ENCODE measurements at regions not wholly inside any gene's neighbourhood (a gene's known extent, or its start where the extent isn't known, plus 50 kb on each side); places are given as distances from the start of the nearest gene placed in this dataset.
"Not testable (repeated sequence)": the region's sequence is repeated elsewhere in the genome, so short reads cannot be mapped to it uniquely, and the experiment has no call there.

GRCh38 chr11:34727228-34727737 lies 106.4 kb downstream of the EHF start:
- intact Hi-C loops (cut with micrococcal nuclease), result no loop called here
- ChIA-PET POLR2A (no interaction called here), CTCF (interaction anchor here (0.6 kb wide), 1 partner anchor 22 kb away, joined by 3 read pairs; no protein-coding TSS in a partner anchor)
- H3K27me3 Mint-ChIP-seq, result peaks cover 20% of the 10 kb centered on the region
- no peaks in the 10 kb centered on the region for H3K4me1 Mint-ChIP-seq (ENCODE audit: low read depth)
- TF ChIP-seq CTCF (IDR thresholded peaks at IDR 0.05), result no peak
- ATAC-seq, result no peak
- no peak overlapping the region for H3K4me3 Mint-ChIP-seq
- H3K36me3 Mint-ChIP-seq (ENCODE audit: low read depth), result no peaks in the 10 kb centered on the region
- no peak overlapping the region for H3K27ac Mint-ChIP-seq
- H3K9me3 Mint-ChIP-seq, result peaks cover 3% of the 10 kb centered on the region
- DNase-seq, result no peak

GRCh38 chr11:34724973-34725372 lies 104.1 kb downstream of the EHF start:
- CTCF ChIA-PET, result no interaction called here
- DNase-seq (no peak), ATAC-seq (no peak)
- POLR2A ChIA-PET, result no interaction called here
- no peak for TF ChIP-seq CTCF (IDR thresholded peaks at IDR 0.05)
- H3K27ac Mint-ChIP-seq, result no peak overlapping the region
- peaks cover 3% of the 10 kb centered on the region for H3K9me3 Mint-ChIP-seq
- intact Hi-C loops (cut with micrococcal nuclease), result no loop called here
- no peak overlapping the region for H3K4me3 Mint-ChIP-seq
- H3K36me3 Mint-ChIP-seq (ENCODE audit: low read depth), result no peaks in the 10 kb centered on the region
- peaks cover 19% of the 10 kb centered on the region for H3K27me3 Mint-ChIP-seq
- no peaks in the 10 kb centered on the region for H3K4me1 Mint-ChIP-seq (ENCODE audit: low read depth)

- ChIA-PET POLR2A (interaction anchor here (0.6 kb wide), 1 partner anchor 277 kb away, joined by 3 read pairs; no protein-coding TSS in a partner anchor), CTCF (interaction anchor here (1.1 to 1.8 kb wide), 2 partner anchors 135 to 751 kb away, joined by 3 to 4 read pairs; no protein-coding TSS in a partner anchor)
- Mint-ChIP-seq H3K27me3 (peaks cover 11% of the 10 kb centered on the region), H3K9me3 (peaks cover 3% of the 10 kb centered on the region), H3K4me1 (ENCODE audit: low read depth) (no peaks in the 10 kb centered on the region), H3K4me3 (no peak overlapping the region), H3K27ac (no peak overlapping the region), H3K36me3 (ENCODE audit: low read depth) (no peaks in the 10 kb centered on the region)
- intact Hi-C loops (cut with micrococcal nuclease), result no loop called here
- TF ChIP-seq CTCF (IDR thresholded peaks at IDR 0.05), result no peak
- ATAC-seq (no peak), DNase-seq (no peak)
These were observed 100.8 kb downstream of the EHF start for GRCh38 chr11:34721646-34722045.

GRCh38 chr11:34719303-34719848 lies 98.5 kb downstream of the EHF start:
- no peaks in the 10 kb centered on the region for H3K4me1 Mint-ChIP-seq (ENCODE audit: low read depth)
- ChIA-PET CTCF (no interaction called here), POLR2A (no interaction called here)
- no peaks in the 10 kb centered on the region for H3K36me3 Mint-ChIP-seq (ENCODE audit: low read depth)
- H3K27me3 Mint-ChIP-seq, result peaks cover 16% of the 10 kb centered on the region
- DNase-seq (no peak), ATAC-seq (no peak)
- no peak for TF ChIP-seq CTCF (IDR thresholded peaks at IDR 0.05)
- H3K9me3 Mint-ChIP-seq, result no peaks in the 10 kb centered on the region
- H3K4me3 Mint-ChIP-seq, result no peak overlapping the region
- intact Hi-C loops (cut with micrococcal nuclease), result no loop called here
- H3K27ac Mint-ChIP-seq, result no peak overlapping the region

GRCh38 chr11:34713631-34714030 lies 92.7 kb downstream of the EHF start:
- ATAC-seq; POLR2A ChIA-PET; H3K27ac Mint-ChIP-seq; intact Hi-C loops (cut with micrococcal nuclease); H3K4me3 Mint-ChIP-seq; H3K4me1 Mint-ChIP-seq (ENCODE audit: low read depth); H3K36me3 Mint-ChIP-seq (ENCODE audit: low read depth); DNase-seq; CTCF ChIA-PET: not testable (repeated sequence)
- H3K9me3 Mint-ChIP-seq, result peaks cover 16% of the 10 kb centered on the region
- peaks cover 12% of the 10 kb centered on the region for H3K27me3 Mint-ChIP-seq
